Activated T-helper 17 cell treated with anti-CD3 and anti-CD28 coated beads, Interleukin-2, amount 50 U/mL, for 72 hours (primary cell): ENCODE measurements at regions not wholly inside any gene's neighbourhood (a gene's known extent, or its start where the extent isn't known, plus 50 kb on each side); places are given as distances from the start of the nearest gene placed in this dataset.

Experiments used
- ATAC-seq: fragments of 150-1000 bp; cut with Tn5 transposase; replicated peaks from 2 replicates; pipeline ENCODE4 v1.10.0; 2021; ENCODE audit warnings: mild to moderate bottlenecking, moderate library complexity
- H3K27ac Mint-ChIP-seq: one replicate; pipeline ENCODE4 v1.8.0; 2022; ENCODE audit warnings: mixed read lengths
- H3K27me3 Mint-ChIP-seq: one replicate; pipeline ENCODE4 v1.8.0; 2022; ENCODE audit warnings: mixed read lengths
- H3K36me3 Mint-ChIP-seq: one replicate; pipeline ENCODE4 v1.8.0; 2022; ENCODE audit warnings: low read depth, mild to moderate bottlenecking, mixed read lengths
- H3K4me1 Mint-ChIP-seq: one replicate; pipeline ENCODE4 v1.8.0; 2022; ENCODE audit warnings: mixed read lengths
- H3K4me3 Mint-ChIP-seq: one replicate; pipeline ENCODE4 v1.8.0; 2022; ENCODE audit warnings: mild to moderate bottlenecking, mixed read lengths
- H3K9me3 Mint-ChIP-seq: one replicate; pipeline ENCODE4 v1.8.0; 2022; ENCODE audit warnings: mixed read lengths

GRCh38 chr2:128563348-128563687 lies 244.7 kb upstream of the HS6ST1 start:
- Mint-ChIP-seq H3K36me3 (no peaks in the 10 kb centered on the region), H3K4me1 (no peaks in the 10 kb centered on the region), H3K4me3 (no peak overlapping the region), H3K27ac (no peak overlapping the region), H3K9me3 (no peaks in the 10 kb centered on the region), H3K27me3 (peaks cover 8% of the 10 kb centered on the region)
- ATAC-seq = no peak

- no peaks in the 10 kb centered on the region for H3K9me3 Mint-ChIP-seq
- no peak overlapping the region for H3K4me3 Mint-ChIP-seq
- no peaks in the 10 kb centered on the region for H3K36me3 Mint-ChIP-seq
Observed at GRCh38 chr2:128564131-128564530, 245.5 kb upstream of the HS6ST1 start.

GRCh38 chr2:128564551-128564950 lies 245.9 kb upstream of the HS6ST1 start:
- H3K27me3 Mint-ChIP-seq = peaks cover 2% of the 10 kb centered on the region
- H3K4me1 Mint-ChIP-seq = no peaks in the 10 kb centered on the region
- H3K4me3 Mint-ChIP-seq = no peak overlapping the region
- H3K36me3 Mint-ChIP-seq = no peaks in the 10 kb centered on the region
- no peak for ATAC-seq
- H3K9me3 Mint-ChIP-seq = no peaks in the 10 kb centered on the region
- no peak overlapping the region for H3K27ac Mint-ChIP-seq

More at GRCh38 chr2:128564131-128564530, 245.5 kb upstream of the HS6ST1 start:
- Mint-ChIP-seq H3K4me1 (no peaks in the 10 kb centered on the region), H3K27ac (no peak overlapping the region), H3K27me3 (peaks cover 7% of the 10 kb centered on the region)
- no peak for ATAC-seq

- no peaks in the 10 kb centered on the region for H3K36me3 Mint-ChIP-seq
- peaks cover 5% of the 10 kb centered on the region for H3K27me3 Mint-ChIP-seq
- no peaks in the 10 kb centered on the region for H3K4me1 Mint-ChIP-seq
- ATAC-seq = no peak
- no peak overlapping the region for H3K27ac Mint-ChIP-seq
- no peaks in the 10 kb centered on the region for H3K9me3 Mint-ChIP-seq
- H3K4me3 Mint-ChIP-seq = no peak overlapping the region
Observed at GRCh38 chr2:128565441-128565840, 246.8 kb upstream of the HS6ST1 start.

- Mint-ChIP-seq H3K4me1 (no peaks in the 10 kb centered on the region), H3K36me3 (no peaks in the 10 kb centered on the region), H3K27ac (no peak overlapping the region), H3K27me3 (peaks cover 5% of the 10 kb centered on the region), H3K9me3 (no peaks in the 10 kb centered on the region), H3K4me3 (no peak overlapping the region)
- ATAC-seq = no peak
Observed at GRCh38 chr2:128566671-128567070, 248.0 kb upstream of the HS6ST1 start.

- H3K27ac Mint-ChIP-seq = no peak overlapping the region
- H3K4me1 Mint-ChIP-seq = no peaks in the 10 kb centered on the region
- ATAC-seq = no peak
Observed at GRCh38 chr2:128568106-128568505, 249.4 kb upstream of the HS6ST1 start.

GRCh38 chr2:128573116-128573515 lies 254.4 kb upstream of the HS6ST1 start:
- H3K4me3 Mint-ChIP-seq = no peak overlapping the region
- H3K27me3 Mint-ChIP-seq = peaks cover 12% of the 10 kb centered on the region
- no peaks in the 10 kb centered on the region for H3K4me1 Mint-ChIP-seq
- ATAC-seq = no peak
- H3K9me3 Mint-ChIP-seq = no peaks in the 10 kb centered on the region
- H3K27ac Mint-ChIP-seq = no peak overlapping the region
- no peaks in the 10 kb centered on the region for H3K36me3 Mint-ChIP-seq

More at GRCh38 chr2:128568106-128568505, 249.4 kb upstream of the HS6ST1 start:
- Mint-ChIP-seq H3K9me3 (no peaks in the 10 kb centered on the region), H3K4me3 (no peak overlapping the region), H3K27me3 (peaks cover 5% of the 10 kb centered on the region), H3K36me3 (no peaks in the 10 kb centered on the region)

GRCh38 chr2:128573531-128573930 lies 254.9 kb upstream of the HS6ST1 start:
- H3K4me1 Mint-ChIP-seq = no peaks in the 10 kb centered on the region
- peaks cover 12% of the 10 kb centered on the region for H3K27me3 Mint-ChIP-seq
- ATAC-seq = no peak

GRCh38 chr2:128577141-128577930 lies 258.7 kb upstream of the HS6ST1 start:
- Mint-ChIP-seq H3K4me3 (no peak overlapping the region), H3K36me3 (no peaks in the 10 kb centered on the region), H3K9me3 (no peaks in the 10 kb centered on the region), H3K27ac (no peak overlapping the region), H3K27me3 (peaks cover 7% of the 10 kb centered on the region), H3K4me1 (no peaks in the 10 kb centered on the region)
- ATAC-seq = no peak

More at GRCh38 chr2:128573531-128573930, 254.9 kb upstream of the HS6ST1 start:
- Mint-ChIP-seq H3K36me3 (no peaks in the 10 kb centered on the region), H3K4me3 (no peak overlapping the region), H3K9me3 (no peaks in the 10 kb centered on the region), H3K27ac (no peak overlapping the region)

GRCh38 chr2:128578406-128579390 lies 260.0 kb upstream of the HS6ST1 start:
- Mint-ChIP-seq H3K4me1 (no peaks in the 10 kb centered on the region), H3K36me3 (no peaks in the 10 kb centered on the region), H3K27me3 (peaks cover 4% of the 10 kb centered on the region), H3K27ac (no peak overlapping the region), H3K4me3 (no peak overlapping the region), H3K9me3 (no peaks in the 10 kb centered on the region)
- no peak for ATAC-seq

GRCh38 chr2:128579825-128580224 lies 261.2 kb upstream of the HS6ST1 start:
- no peak overlapping the region for H3K27ac Mint-ChIP-seq
- no peaks in the 10 kb centered on the region for H3K36me3 Mint-ChIP-seq
- no peaks in the 10 kb centered on the region for H3K4me1 Mint-ChIP-seq
- ATAC-seq = no peak
- H3K9me3 Mint-ChIP-seq = no peaks in the 10 kb centered on the region
- H3K27me3 Mint-ChIP-seq = no peaks in the 10 kb centered on the region
- no peak overlapping the region for H3K4me3 Mint-ChIP-seq

- no peak overlapping the region for H3K4me3 Mint-ChIP-seq
- no peak overlapping the region for H3K27ac Mint-ChIP-seq
- no peaks in the 10 kb centered on the region for H3K36me3 Mint-ChIP-seq
- no peaks in the 10 kb centered on the region for H3K9me3 Mint-ChIP-seq
- no peaks in the 10 kb centered on the region for H3K4me1 Mint-ChIP-seq
- no peak for ATAC-seq
- H3K27me3 Mint-ChIP-seq = no peaks in the 10 kb centered on the region
Observed at GRCh38 chr2:128580988-128581848, 262.6 kb upstream of the HS6ST1 start.

- H3K4me3 Mint-ChIP-seq = no peak overlapping the region
Observed at GRCh38 chr2:128581849-128582244, 263.2 kb upstream of the HS6ST1 start.

GRCh38 chr2:128584296-128584890 lies 265.7 kb upstream of the HS6ST1 start:
- ATAC-seq = no peak
- H3K27me3 Mint-ChIP-seq = peaks cover 3% of the 10 kb centered on the region
- H3K36me3 Mint-ChIP-seq = no peaks in the 10 kb centered on the region
- no peak overlapping the region for H3K27ac Mint-ChIP-seq
- no peak overlapping the region for H3K4me3 Mint-ChIP-seq
- H3K4me1 Mint-ChIP-seq = no peaks in the 10 kb centered on the region
- no peaks in the 10 kb centered on the region for H3K9me3 Mint-ChIP-seq

More at GRCh38 chr2:128581849-128582244, 263.2 kb upstream of the HS6ST1 start:
- Mint-ChIP-seq H3K27ac (no peak overlapping the region), H3K27me3 (no peaks in the 10 kb centered on the region), H3K36me3 (no peaks in the 10 kb centered on the region), H3K4me1 (no peaks in the 10 kb centered on the region), H3K9me3 (no peaks in the 10 kb centered on the region)
- no peak for ATAC-seq
